ENCODE measurements at regions not wholly inside any gene's neighbourhood (a gene's known extent, or its start where the extent isn't known, plus 50 kb on each side); places are given as distances from the start of the nearest gene placed in this dataset.

- TF ChIP-seq ELK1 (IDR thresholded peaks at IDR 0.05; ENCODE audit: borderline replicate concordance, low read depth, low read length) (no peak), POLR2A (IDR thresholded peaks at IDR 0.05; ENCODE audit: low read depth, low read length) (no peak)
Measured at GRCh38 chr5:25863811-25864210, 1174.6 kb downstream of the CDH9 start.

Measured in IMR-90 (cell line).